ENCODE measurements at regions not wholly inside any gene's neighbourhood (a gene's known extent, or its start where the extent isn't known, plus 50 kb on each side); places are given as distances from the start of the nearest gene placed in this dataset.

- no peaks in the 10 kb centered on the region for H3K27me3 ChIP-seq (ENCODE audit: control insufficient read depth, insufficient read depth, low read length)
Observed at GRCh38 chr3:16739541-16740105, 134.4 kb upstream of the DAZL start.

DNA sequence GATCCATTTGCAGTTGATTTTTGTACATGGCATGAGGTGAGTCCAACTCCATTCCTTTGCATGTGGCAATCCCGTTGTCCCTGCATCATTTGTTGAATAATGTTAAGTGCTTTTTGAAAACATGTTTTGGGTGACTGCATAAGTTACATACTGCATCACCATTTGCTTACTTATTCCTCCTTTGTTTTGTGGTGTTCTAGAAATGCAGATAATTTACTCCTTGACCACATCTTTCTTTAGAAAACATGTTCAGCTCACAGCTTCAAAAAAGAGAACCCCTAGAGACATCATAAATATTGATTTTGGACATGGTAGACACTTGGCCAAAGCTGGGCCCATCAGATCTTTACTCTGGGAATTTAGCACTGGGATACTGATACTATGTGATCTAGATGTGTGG lies 135.3 kb upstream of the DAZL start:
- H3K4me1 ChIP-seq (ENCODE audit: control insufficient read depth, insufficient read depth, low read length) = no peaks in the 10 kb centered on the region
- H3K9ac ChIP-seq (ENCODE audit: low read depth, low read length) = no peak overlapping the region
- no peak overlapping the region for H3K27ac ChIP-seq (ENCODE audit: low read depth, low read length)
- H3K9me3 ChIP-seq (ENCODE audit: control insufficient read depth, insufficient read depth, low read length) = peaks cover 16% of the 10 kb centered on the region
- no peak overlapping the region for H3K4me3 ChIP-seq (ENCODE audit: low read depth, low read length)
- no peaks in the 10 kb centered on the region for H3K27me3 ChIP-seq (ENCODE audit: control insufficient read depth, insufficient read depth, low read length)
- no peaks in the 10 kb centered on the region for H3K36me3 ChIP-seq (ENCODE audit: control insufficient read depth, insufficient read depth, low read length)

More at GRCh38 chr3:16739541-16740105, 134.4 kb upstream of the DAZL start:
- Histone ChIP-seq H3K36me3 (ENCODE audit: control insufficient read depth, insufficient read depth, low read length) (no peaks in the 10 kb centered on the region), H3K27ac (ENCODE audit: low read depth, low read length) (no peak overlapping the region), H3K9me3 (ENCODE audit: control insufficient read depth, insufficient read depth, low read length) (peaks cover 16% of the 10 kb centered on the region), H3K4me1 (ENCODE audit: control insufficient read depth, insufficient read depth, low read length) (no peaks in the 10 kb centered on the region), H3K9ac (ENCODE audit: low read depth, low read length) (no peak overlapping the region), H3K4me3 (ENCODE audit: low read depth, low read length) (no peak overlapping the region)

DNA sequence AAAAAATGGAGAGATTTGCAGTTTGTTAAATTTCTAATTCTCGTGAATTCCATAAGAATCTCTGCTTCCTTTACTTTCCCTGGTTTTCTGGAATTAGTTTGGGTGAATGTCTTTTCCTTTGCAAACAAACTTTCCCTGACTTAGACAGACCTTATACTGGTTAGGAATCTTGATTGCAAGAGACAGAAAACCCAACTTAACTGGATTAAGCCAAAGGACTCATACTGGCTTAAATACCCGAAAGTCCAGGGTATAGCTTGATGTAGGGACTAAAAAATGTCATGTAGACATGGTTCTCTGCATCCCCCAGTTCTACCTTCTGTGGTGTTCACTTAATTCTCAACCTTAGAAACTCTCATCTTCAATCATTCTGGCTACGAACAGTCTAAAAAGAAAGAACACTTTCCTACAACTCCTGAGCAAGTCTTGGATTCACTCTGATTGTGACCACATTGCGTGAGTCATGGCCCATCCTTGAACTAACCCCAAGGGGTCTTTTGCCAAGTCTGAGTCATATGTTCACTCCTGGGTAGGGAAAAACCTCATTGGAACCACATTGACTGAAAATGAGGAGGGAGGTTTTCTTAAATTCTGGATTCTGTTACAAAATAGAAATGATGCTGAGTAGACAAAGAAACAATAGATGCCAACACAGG lies 136.0 kb upstream of the DAZL start:
- Histone ChIP-seq H3K9ac (ENCODE audit: low read depth, low read length) (no peak overlapping the region), H3K4me1 (ENCODE audit: control insufficient read depth, insufficient read depth, low read length) (no peaks in the 10 kb centered on the region), H3K27ac (ENCODE audit: low read depth, low read length) (no peak overlapping the region), H3K4me3 (ENCODE audit: low read depth, low read length) (no peak overlapping the region), H3K36me3 (ENCODE audit: control insufficient read depth, insufficient read depth, low read length) (no peaks in the 10 kb centered on the region), H3K9me3 (ENCODE audit: control insufficient read depth, insufficient read depth, low read length) (peaks cover 16% of the 10 kb centered on the region), H3K27me3 (ENCODE audit: control insufficient read depth, insufficient read depth, low read length) (no peaks in the 10 kb centered on the region)

GRCh38 chr3:16741890-16742289 lies 136.7 kb upstream of the DAZL start:
- Histone ChIP-seq H3K27me3 (ENCODE audit: control insufficient read depth, insufficient read depth, low read length) (no peaks in the 10 kb centered on the region), H3K9ac (ENCODE audit: low read depth, low read length) (no peak overlapping the region), H3K4me3 (ENCODE audit: low read depth, low read length) (no peak overlapping the region), H3K27ac (ENCODE audit: low read depth, low read length) (no peak overlapping the region), H3K36me3 (ENCODE audit: control insufficient read depth, insufficient read depth, low read length) (no peaks in the 10 kb centered on the region), H3K4me1 (ENCODE audit: control insufficient read depth, insufficient read depth, low read length) (no peaks in the 10 kb centered on the region), H3K9me3 (ENCODE audit: control insufficient read depth, insufficient read depth, low read length) (peaks cover 16% of the 10 kb centered on the region)

GRCh38 chr3:16743276-16743675 lies 138.1 kb upstream of the DAZL start:
- H3K9ac ChIP-seq (ENCODE audit: low read depth, low read length) = no peak overlapping the region
- H3K27me3 ChIP-seq (ENCODE audit: control insufficient read depth, insufficient read depth, low read length) = no peaks in the 10 kb centered on the region
- no peaks in the 10 kb centered on the region for H3K4me1 ChIP-seq (ENCODE audit: control insufficient read depth, insufficient read depth, low read length)
- no peak overlapping the region for H3K4me3 ChIP-seq (ENCODE audit: low read depth, low read length)
- no peak overlapping the region for H3K27ac ChIP-seq (ENCODE audit: low read depth, low read length)
- H3K9me3 ChIP-seq (ENCODE audit: control insufficient read depth, insufficient read depth, low read length) = peaks cover 16% of the 10 kb centered on the region
- no peaks in the 10 kb centered on the region for H3K36me3 ChIP-seq (ENCODE audit: control insufficient read depth, insufficient read depth, low read length)

- Histone ChIP-seq H3K9ac (ENCODE audit: low read depth, low read length) (no peak overlapping the region), H3K4me1 (ENCODE audit: control insufficient read depth, insufficient read depth, low read length) (peaks cover 3% of the 10 kb centered on the region), H3K27ac (ENCODE audit: low read depth, low read length) (no peak overlapping the region), H3K27me3 (ENCODE audit: control insufficient read depth, insufficient read depth, low read length) (no peaks in the 10 kb centered on the region; the same call in 1 of the 2 replicates), H3K36me3 (ENCODE audit: control insufficient read depth, insufficient read depth, low read length) (no peaks in the 10 kb centered on the region), H3K4me3 (ENCODE audit: low read depth, low read length) (no peak overlapping the region), H3K9me3 (ENCODE audit: control insufficient read depth, insufficient read depth, low read length) (no peaks in the 10 kb centered on the region)
Observed at GRCh38 chr3:16759227-16759903, 125.4 kb upstream of the PLCL2 start.

GRCh38 chr3:16761571-16761970 lies 123.2 kb upstream of the PLCL2 start:
- Histone ChIP-seq H3K4me1 (ENCODE audit: control insufficient read depth, insufficient read depth, low read length) (peaks cover 14% of the 10 kb centered on the region), H3K4me3 (ENCODE audit: low read depth, low read length) (no peak overlapping the region), H3K9ac (ENCODE audit: low read depth, low read length) (no peak overlapping the region), H3K36me3 (ENCODE audit: control insufficient read depth, insufficient read depth, low read length) (no peaks in the 10 kb centered on the region), H3K27ac (ENCODE audit: low read depth, low read length) (no peak overlapping the region), H3K9me3 (ENCODE audit: control insufficient read depth, insufficient read depth, low read length) (no peaks in the 10 kb centered on the region), H3K27me3 (ENCODE audit: control insufficient read depth, insufficient read depth, low read length) (no peaks in the 10 kb centered on the region; the same call in 1 of the 2 replicates)

- Histone ChIP-seq H3K4me1 (ENCODE audit: control insufficient read depth, insufficient read depth, low read length) (peaks cover 40% of the 10 kb centered on the region), H3K9me3 (ENCODE audit: control insufficient read depth, insufficient read depth, low read length) (no peaks in the 10 kb centered on the region), H3K9ac (ENCODE audit: low read depth, low read length) (no peak overlapping the region), H3K27me3 (ENCODE audit: control insufficient read depth, insufficient read depth, low read length) (no peaks in the 10 kb centered on the region), H3K36me3 (ENCODE audit: control insufficient read depth, insufficient read depth, low read length) (no peaks in the 10 kb centered on the region), H3K4me3 (ENCODE audit: low read depth, low read length) (no peak overlapping the region), H3K27ac (ENCODE audit: low read depth, low read length) (no peak overlapping the region)
Observed at GRCh38 chr3:16765661-16766060, 119.1 kb upstream of the PLCL2 start.

- H3K27me3 ChIP-seq (ENCODE audit: control insufficient read depth, insufficient read depth, low read length) = no peaks in the 10 kb centered on the region
- H3K27ac ChIP-seq (ENCODE audit: low read depth, low read length) = no peak overlapping the region
- no peaks in the 10 kb centered on the region for H3K9me3 ChIP-seq (ENCODE audit: control insufficient read depth, insufficient read depth, low read length)
- H3K4me3 ChIP-seq (ENCODE audit: low read depth, low read length) = no peak overlapping the region
- H3K4me1 ChIP-seq (ENCODE audit: control insufficient read depth, insufficient read depth, low read length) = peaks cover 40% of the 10 kb centered on the region
- H3K36me3 ChIP-seq (ENCODE audit: control insufficient read depth, insufficient read depth, low read length) = no peaks in the 10 kb centered on the region
- H3K9ac ChIP-seq (ENCODE audit: low read depth, low read length) = no peak overlapping the region
Observed at GRCh38 chr3:16767006-16767405, 117.7 kb upstream of the PLCL2 start.

- Histone ChIP-seq H3K4me1 (ENCODE audit: control insufficient read depth, insufficient read depth, low read length) (peaks cover 40% of the 10 kb centered on the region), H3K9ac (ENCODE audit: low read depth, low read length) (no peak overlapping the region)
Observed at GRCh38 chr3:16768014-16768413, 116.7 kb upstream of the PLCL2 start.

GRCh38 chr3:16768956-16769355 lies 115.8 kb upstream of the PLCL2 start:
- Histone ChIP-seq H3K4me1 (ENCODE audit: control insufficient read depth, insufficient read depth, low read length) (peaks cover 40% of the 10 kb centered on the region), H3K36me3 (ENCODE audit: control insufficient read depth, insufficient read depth, low read length) (no peaks in the 10 kb centered on the region), H3K27ac (ENCODE audit: low read depth, low read length) (no peak overlapping the region), H3K9ac (ENCODE audit: low read depth, low read length) (no peak overlapping the region), H3K9me3 (ENCODE audit: control insufficient read depth, insufficient read depth, low read length) (no peaks in the 10 kb centered on the region), H3K4me3 (ENCODE audit: low read depth, low read length) (no peak overlapping the region), H3K27me3 (ENCODE audit: control insufficient read depth, insufficient read depth, low read length) (no peaks in the 10 kb centered on the region)

More at GRCh38 chr3:16768014-16768413, 116.7 kb upstream of the PLCL2 start:
- Histone ChIP-seq H3K36me3 (ENCODE audit: control insufficient read depth, insufficient read depth, low read length) (no peaks in the 10 kb centered on the region), H3K27me3 (ENCODE audit: control insufficient read depth, insufficient read depth, low read length) (no peaks in the 10 kb centered on the region), H3K4me3 (ENCODE audit: low read depth, low read length) (no peak overlapping the region), H3K9me3 (ENCODE audit: control insufficient read depth, insufficient read depth, low read length) (no peaks in the 10 kb centered on the region), H3K27ac (ENCODE audit: low read depth, low read length) (no peak overlapping the region)
